Heart left ventricle (tissue), 16 donors: ENCODE measurements at regions not wholly inside any gene's neighbourhood (a gene's known extent, or its start where the extent isn't known, plus 50 kb on each side); places are given as distances from the start of the nearest gene placed in this dataset.

Experiments used
- ATAC-seq, 4 donors: fragments of 200-7000 bp; cut with Tn5 transposase; one replicate each; pipeline ENCODE4 v1.9.1; 2020 to 2022; ENCODE audit warnings: moderate library complexity in 4 of 4, mild to moderate bottlenecking in 3 of 4, moderate number of reproducible peaks in 1 of 4
- DNase-seq, 5 donors: peaks; one replicate each; pipeline ENCODE4 v3.0.0-alpha.2; 2020
- H3K27ac ChIP-seq, 12 donors: fragments of 200-600 bp; sonication (generic) in 4 of 12; one replicate each; pipeline versions ENCODE4 v1.5.0 to v1.8.0; 2016 to 2022; ENCODE audit warnings: mild to moderate bottlenecking in 2 of 12
- H3K27me3 ChIP-seq, 9 donors: fragments of 200-600 bp; sonication (generic) in 2 of 9; one replicate each; pipeline versions ENCODE4 v1.5.1 to v1.8.0; 2016 to 2022; ENCODE audit warnings: mild to moderate bottlenecking in 3 of 9
- H3K36me3 ChIP-seq, 9 donors: fragments of 200-600 bp; sonication (generic) in 2 of 9; one replicate each; pipeline versions ENCODE4 v1.5.0 to v1.8.0; 2018 to 2022; ENCODE audit warnings: mild to moderate bottlenecking in 2 of 9
- H3K4me1 ChIP-seq, 12 donors: fragments of 200-600 bp; sonication (generic) in 4 of 12; one replicate each; pipeline versions ENCODE4 v1.5.0 to v1.8.0; 2016 to 2022; ENCODE audit warnings: mild to moderate bottlenecking in 3 of 12
- H3K4me3 ChIP-seq, 12 donors: fragments of 200-600 bp; sonication (generic) in 4 of 12; one replicate each; pipeline versions ENCODE4 v1.5.0 to v1.8.0; 2017 to 2022; ENCODE audit warnings: mild to moderate bottlenecking in 9 of 12, moderate library complexity in 4 of 12
- H3K9me3 ChIP-seq, 12 donors: fragments of 200-600 bp; sonication (generic) in 4 of 12; one replicate each; pipeline versions ENCODE4 v1.5.0 to v1.8.0; 2016 to 2022; ENCODE audit warnings: mild to moderate bottlenecking in 1 of 12
- POLR2A ChIP-seq, 2 donors: fragments of 450-650 bp; IDR thresholded peaks; one replicate each; pipeline ENCODE4 v1.6.1; 2017; ENCODE audit warnings: antibody characterized with exemption in 2 of 2, mild to moderate bottlenecking in 2 of 2, moderate library complexity in 2 of 2
- WGBS, 4 donors: extraction: QIAGEN DNeasy Blood & Tissue Kit in 2 of 4; methylation state at CpG; one replicate each; pipeline versions ENCODE4 v1.1.5 to v1.1.7; 2013 to 2018; 5-methylcytosine and 5-hydroxymethylcytosine counted together
- intact Hi-C, 10 donors: fragments of 100-400 bp; cut with DNase I; formaldehyde crosslinking; loops; one replicate each; pipeline versions ENCODE4 v1.11.1 to v1.14.2; 2022
- TF ChIP-seq, protein P1 (sequence below), 12 donors: fragments of 200-600 bp; sonication (generic) in 4 of 12; IDR thresholded peaks; one replicate each; pipeline versions ENCODE4 v1.5.0 to v1.8.0; 2018 to 2022; ENCODE audit warnings: antibody characterized with exemption in 12 of 12, mild to moderate bottlenecking in 5 of 12
- donor health status: ischemic (EF 13 %, LVEDD 7.1; RV severe dilation, severe dysfunction).
- donor health status: healthy with polysubstance abuse.
- donor health status: DM: no; HTN: yes; CAD: no.
- donor health status: DM: no; HTN: no; CAD: no.
- donor health status: ischemic (EF 25% LVEDD 6.9; RV normal size, moderate dysfunction).
- donor health status: ischemic (EF 25% LVEDD 5.7; RV mildly dilated, moderate dysfunction).
- donor health status: healthy.
- donor health status: DM: yes; HTN: yes; CAD: no.
- donor health status: ischemic (EF 35%, LVEDD 5.7; RV mildly dilated, moderate dysfunction).
- donor health status: nonischemic (EF 11% LVEDD 7.7; RV severe dilation, severe dysfunction).
- donor health status: DM: yes; HTN: yes; CAD: no.
- donor health status: PGD.
- donor health status: ischemic (EF 29% LVEDD 5.4; RV normal size, mild dysfunction).
- donor health status: nonischemic (EF 23%, LVEDD 6.1; RV moderate dilation, normal function).

DNA sequence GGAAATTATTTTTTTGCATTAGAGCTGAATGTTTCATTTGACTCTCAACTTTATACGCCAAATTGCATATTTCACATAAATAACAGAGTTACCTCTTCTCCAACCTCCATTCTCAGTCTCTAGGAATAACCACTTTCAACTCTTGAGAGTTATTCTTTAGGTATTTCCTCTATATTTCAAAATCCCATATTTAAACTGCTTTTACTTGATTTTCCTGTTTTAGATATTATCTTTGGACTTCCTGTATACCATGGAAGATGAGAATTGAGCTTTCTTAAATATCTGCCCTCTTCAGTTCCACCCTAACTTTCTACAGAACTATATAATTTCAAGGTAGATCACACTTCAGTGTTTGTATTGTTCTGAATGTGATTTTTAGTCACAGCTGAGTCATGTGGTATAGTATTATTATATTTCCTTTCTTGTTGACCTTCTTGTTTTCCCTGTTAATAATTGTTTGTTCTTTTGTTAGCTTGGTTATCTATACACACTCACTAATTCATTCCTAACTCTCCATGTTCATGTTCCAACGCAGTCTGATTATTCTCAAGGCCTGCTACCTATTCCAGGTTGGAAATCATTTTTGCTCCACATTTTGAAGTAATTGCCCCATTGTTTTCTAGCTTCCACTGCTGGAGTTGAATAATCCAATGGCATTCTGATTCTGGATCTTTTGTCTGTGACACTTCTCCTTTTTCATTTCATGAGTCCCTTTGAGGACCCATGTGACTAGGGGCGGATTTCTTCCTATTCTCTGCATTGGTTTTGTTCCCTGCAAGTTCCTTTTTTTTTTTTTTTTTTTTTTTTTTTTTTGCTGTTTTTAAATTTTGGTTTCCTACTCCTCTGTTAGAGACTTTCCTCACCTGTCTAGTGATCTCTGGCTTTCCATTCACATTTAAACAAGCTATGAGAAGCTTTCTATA, 156.8 kb upstream of the RBMS1 start:
- no peak for TF ChIP-seq POLR2A (IDR thresholded peaks at IDR 0.05)
- TF ChIP-seq, protein P1, sequence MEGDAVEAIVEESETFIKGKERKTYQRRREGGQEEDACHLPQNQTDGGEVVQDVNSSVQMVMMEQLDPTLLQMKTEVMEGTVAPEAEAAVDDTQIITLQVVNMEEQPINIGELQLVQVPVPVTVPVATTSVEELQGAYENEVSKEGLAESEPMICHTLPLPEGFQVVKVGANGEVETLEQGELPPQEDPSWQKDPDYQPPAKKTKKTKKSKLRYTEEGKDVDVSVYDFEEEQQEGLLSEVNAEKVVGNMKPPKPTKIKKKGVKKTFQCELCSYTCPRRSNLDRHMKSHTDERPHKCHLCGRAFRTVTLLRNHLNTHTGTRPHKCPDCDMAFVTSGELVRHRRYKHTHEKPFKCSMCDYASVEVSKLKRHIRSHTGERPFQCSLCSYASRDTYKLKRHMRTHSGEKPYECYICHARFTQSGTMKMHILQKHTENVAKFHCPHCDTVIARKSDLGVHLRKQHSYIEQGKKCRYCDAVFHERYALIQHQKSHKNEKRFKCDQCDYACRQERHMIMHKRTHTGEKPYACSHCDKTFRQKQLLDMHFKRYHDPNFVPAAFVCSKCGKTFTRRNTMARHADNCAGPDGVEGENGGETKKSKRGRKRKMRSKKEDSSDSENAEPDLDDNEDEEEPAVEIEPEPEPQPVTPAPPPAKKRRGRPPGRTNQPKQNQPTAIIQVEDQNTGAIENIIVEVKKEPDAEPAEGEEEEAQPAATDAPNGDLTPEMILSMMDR (IDR thresholded peaks at IDR 0.05) = no peak
- ATAC-seq (no peak), DNase-seq (no peak)
- intact Hi-C loops = no loop called here
- H3K4me3 ChIP-seq = no peak overlapping the region
- no peaks in the 10 kb centered on the region for H3K36me3 ChIP-seq
- 50 to 75% (median 71%) methylated on average over 3 of the region's 3 CpGs for WGBS, 4 donors
- H3K9me3 ChIP-seq = no peaks in the 10 kb centered on the region
- peaks cover 0 to 36% (median 5%) of the 10 kb centered on the region in 12 donors for H3K4me1 ChIP-seq
- no peaks in the 10 kb centered on the region for H3K27me3 ChIP-seq
- peak overlapping the region in 1 of 12 donors; percentile 72 for H3K27ac ChIP-seq

DNA sequence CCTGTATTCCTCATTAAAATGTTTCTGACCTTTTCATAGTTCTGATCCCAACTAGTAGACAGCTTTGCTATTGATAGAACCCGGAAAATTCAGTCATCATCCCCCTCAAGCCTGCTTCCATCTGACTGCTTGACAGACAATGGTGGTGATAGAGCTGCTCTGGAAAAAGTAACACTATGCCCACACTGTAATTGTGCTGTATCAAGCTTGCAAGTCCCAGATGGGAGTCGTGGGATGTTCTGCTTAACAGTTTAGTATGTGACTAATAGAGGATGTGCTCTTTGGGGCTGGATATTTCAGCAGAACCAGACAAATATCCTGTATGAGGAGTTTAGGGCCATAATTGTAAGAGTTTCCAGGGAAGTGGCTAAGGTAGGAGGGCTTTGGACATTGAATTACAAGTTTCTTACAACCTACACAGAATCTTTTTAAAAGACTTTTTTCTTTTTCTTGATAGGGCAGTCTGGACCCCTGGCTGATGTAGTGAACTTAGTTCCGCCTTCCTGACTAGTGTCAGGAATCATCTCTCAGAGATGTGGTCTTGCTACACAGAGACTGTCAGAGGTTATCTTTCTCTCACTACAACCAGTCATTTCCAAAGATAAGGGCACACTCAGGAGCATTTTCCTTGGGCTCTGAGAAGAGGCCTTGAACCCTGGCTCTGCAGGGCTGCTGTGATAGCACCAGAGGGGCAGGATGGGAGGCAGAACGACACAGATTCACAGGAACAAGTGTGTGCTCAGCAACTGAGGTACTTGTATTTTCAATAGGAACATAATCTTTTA, 158.0 kb upstream of the RBMS1 start:
- Histone ChIP-seq H3K4me3 (no peak overlapping the region), H3K27ac (peak overlapping the region in 4 of 12 donors; percentile 34 to 72 (median 40)), H3K4me1 (peaks cover 0 to 36% (median 5%) of the 10 kb centered on the region in 12 donors), H3K36me3 (no peaks in the 10 kb centered on the region), H3K27me3 (no peaks in the 10 kb centered on the region), H3K9me3 (no peaks in the 10 kb centered on the region)
- ATAC-seq (peak in 3 of 4 donors; percentile 19 to 76 (median 44)), DNase-seq (no peak)
- no peak for TF ChIP-seq POLR2A (IDR thresholded peaks at IDR 0.05)
- TF ChIP-seq, protein P1 (IDR thresholded peaks at IDR 0.05) = no peak
- intact Hi-C loops = no loop called here
- 66 to 68% (median 67%) methylated on average over 4 of the region's 4 CpGs for WGBS, 4 donors

DNA sequence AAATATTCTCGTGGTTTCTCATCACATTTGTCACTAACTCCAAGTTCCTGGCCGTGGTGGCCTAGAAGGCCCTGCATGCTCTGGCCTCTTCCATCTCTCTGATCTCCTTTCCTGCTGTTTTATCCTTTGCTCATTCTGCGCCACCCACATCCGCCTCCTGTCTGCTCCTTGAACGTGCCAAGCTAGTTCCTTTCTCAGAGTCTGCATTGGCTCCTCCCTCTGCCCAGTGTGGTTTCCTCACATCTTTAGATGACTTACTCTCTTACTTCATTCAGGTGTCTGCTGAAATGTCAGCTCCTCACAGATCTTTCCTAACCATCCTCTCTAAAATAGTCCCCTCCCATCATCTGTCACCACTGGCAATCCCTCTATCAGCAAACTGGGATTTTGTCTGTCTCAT, 158.6 kb upstream of the RBMS1 start:
- 66 to 78% (median 67%) methylated on average over 5 of the region's 5 CpGs for WGBS, 4 donors
- Histone ChIP-seq H3K27ac (peak overlapping the region in 4 of 12 donors; percentile 34 to 72 (median 40)), H3K4me1 (peaks cover 0 to 36% (median 6%) of the 10 kb centered on the region in 12 donors), H3K36me3 (no peaks in the 10 kb centered on the region), H3K9me3 (no peaks in the 10 kb centered on the region), H3K27me3 (no peaks in the 10 kb centered on the region), H3K4me3 (no peak overlapping the region)
- intact Hi-C loops = no loop called here
- no peak for TF ChIP-seq POLR2A (IDR thresholded peaks at IDR 0.05)
- TF ChIP-seq, protein P1 (IDR thresholded peaks at IDR 0.05) = no peak
- ATAC-seq (peak in 3 of 4 donors; percentile 36 to 74 (median 73)), DNase-seq (peak in 3 of 5 donors; percentile 39 to 58 (median 42))

DNA sequence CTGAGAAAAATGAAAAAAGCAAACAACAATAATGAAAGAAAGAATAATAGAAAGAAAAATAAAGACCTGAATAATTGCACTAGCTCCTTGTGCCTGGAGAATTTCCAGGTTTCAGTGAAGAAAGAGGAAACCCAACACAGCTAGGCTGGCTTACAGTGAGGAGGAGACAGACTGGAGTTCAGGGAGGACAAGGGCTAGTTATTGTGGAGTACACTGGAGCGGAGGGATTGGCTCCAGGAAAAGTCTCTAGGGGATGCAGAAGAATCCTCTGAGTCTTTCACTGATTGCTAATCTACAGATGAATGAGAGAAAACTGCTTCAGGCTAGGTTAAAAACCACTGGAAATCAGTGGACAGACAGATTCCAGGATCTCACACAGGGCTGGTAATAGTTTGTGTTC, 163.6 kb upstream of the RBMS1 start:
- Histone ChIP-seq H3K27ac (no peak overlapping the region), H3K36me3 (no peaks in the 10 kb centered on the region), H3K9me3 (no peaks in the 10 kb centered on the region), H3K4me3 (no peak overlapping the region), H3K4me1 (peaks cover 0 to 18% (median 4%) of the 10 kb centered on the region in 12 donors), H3K27me3 (no peaks in the 10 kb centered on the region)
- intact Hi-C loops = no loop called here
- no peak for TF ChIP-seq POLR2A (IDR thresholded peaks at IDR 0.05)
- TF ChIP-seq, protein P1 (IDR thresholded peaks at IDR 0.05) = no peak
- DNase-seq (no peak), ATAC-seq (peak in 1 of 4 donors; percentile 22)
- WGBS, 4 donors = 52 to 70% (median 55%) methylated on average over 1 of the region's 1 CpG
